GM19463 (cell line): ENCODE measurements at regions not wholly inside any gene's neighbourhood (a gene's known extent, or its start where the extent isn't known, plus 50 kb on each side); places are given as distances from the start of the nearest gene placed in this dataset.

ENCODE experiments used
- ATAC-seq: cut with Tn5 transposase; IDR thresholded peaks from one replicate; pipeline ENCODE4 v1.9.1; 2021; ENCODE audit warnings: mild to moderate bottlenecking, moderate library complexity; ENCODE audit not compliant: unreplicated experiment

DNA sequence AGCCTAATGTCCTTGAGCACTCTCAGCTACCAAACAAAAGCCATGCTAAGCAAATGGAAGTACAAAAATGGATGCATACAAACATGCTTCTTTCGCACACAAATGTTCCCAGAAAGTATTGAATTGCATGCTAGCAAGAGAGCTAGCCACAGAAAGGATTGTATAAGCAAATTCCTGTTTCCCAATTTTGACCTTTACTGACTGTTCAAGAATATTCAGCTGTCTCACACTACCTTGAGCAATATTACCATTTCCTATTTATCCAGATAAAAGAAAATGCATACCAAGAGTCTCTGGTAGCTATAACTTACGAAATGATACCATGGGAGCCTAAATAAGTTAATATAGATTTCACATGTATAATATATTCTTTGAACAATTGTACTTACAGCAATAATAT is 264.6 kb downstream of the TMEM167A start:
- no peak for ATAC-seq

DNA sequence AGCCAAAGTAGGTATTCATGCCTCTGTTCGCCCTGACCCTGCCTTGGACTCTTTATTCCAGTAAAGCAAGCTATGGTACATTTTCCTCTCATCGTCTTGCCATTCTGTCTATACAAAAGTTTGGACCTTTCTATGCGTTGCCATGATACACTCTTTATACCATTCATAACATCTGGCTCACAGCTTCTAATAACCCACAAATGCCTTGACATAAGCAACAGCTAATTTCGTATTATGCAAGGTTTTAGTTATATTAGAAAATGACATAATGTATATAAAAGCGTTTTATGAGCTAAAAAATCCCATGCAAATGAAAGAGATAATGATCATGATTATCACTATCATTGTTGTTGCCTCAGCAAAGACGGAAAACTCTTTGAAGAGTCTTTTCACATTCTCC is 265.7 kb downstream of the TMEM167A start:
- ATAC-seq: no peak

DNA sequence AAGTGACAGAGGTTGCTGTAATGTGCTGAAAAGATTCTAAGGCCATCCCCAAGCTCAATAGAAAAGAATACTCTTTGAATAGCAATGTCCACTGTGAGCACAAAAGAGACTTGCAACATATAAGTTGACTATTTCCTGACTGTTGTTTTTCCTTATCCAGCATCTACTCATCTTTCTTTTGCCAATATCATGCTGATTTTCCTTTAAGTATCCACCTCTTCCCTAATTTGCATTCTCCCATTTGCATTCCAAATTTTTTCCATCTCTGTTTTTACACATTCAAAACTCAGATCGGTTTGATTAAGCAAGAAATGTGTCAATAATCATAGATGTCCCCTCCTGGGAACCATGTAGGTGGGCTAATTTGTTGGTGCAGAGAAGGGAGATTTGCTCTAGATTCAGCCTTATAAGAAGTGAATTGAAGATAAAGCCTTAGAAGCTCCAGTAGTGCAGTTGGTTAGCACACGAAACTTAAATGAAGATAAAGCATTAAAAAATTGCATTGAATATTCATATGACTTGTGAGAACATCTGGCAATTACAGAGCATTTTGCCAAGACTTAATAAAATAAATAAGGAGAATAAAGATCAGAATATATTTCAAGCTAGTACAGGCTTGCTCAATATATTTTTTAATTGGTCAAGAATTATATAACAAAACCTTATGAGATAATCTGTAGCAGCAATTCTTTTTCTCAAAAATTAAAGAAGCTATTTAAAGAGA is 267.6 kb downstream of the TMEM167A start:
- ATAC-seq: no peak

DNA sequence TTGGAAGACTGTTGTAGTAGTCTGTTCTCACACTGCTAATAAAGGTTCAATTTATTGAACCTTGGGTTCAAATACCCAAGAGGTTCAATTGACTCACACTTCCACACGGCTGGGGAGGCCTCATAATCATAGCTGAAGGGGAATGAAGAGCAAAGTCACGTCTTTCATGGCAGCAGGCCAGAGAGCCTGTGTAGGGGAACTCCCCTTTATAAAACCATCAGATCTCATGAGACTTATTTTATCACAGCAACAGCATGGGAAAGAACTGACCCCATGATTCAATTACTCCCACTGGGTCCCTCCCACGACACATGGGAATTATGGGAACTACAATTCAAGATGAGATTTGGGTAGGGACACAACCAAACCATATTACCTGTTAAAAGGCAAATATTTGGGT is 268.2 kb downstream of the TMEM167A start:
- ATAC-seq: no peak

DNA sequence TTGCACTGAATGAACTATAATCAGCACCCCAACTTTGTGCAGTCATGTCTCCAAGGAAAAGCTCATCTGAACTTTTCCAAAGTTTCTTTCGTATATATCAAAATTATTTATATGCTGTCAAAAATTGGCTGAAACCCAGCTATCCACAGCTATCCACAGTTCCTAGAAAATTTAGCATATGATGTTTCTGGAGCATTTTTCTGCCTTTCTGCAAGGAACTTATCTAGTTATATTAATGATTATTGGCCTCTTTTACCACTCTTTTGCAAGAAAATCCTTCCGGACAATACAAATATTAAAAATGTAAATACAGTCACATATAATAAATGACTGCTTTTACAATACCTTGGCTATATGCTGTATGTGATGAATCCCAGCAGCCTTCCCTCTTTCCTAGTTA is 270.2 kb downstream of the TMEM167A start:
- ATAC-seq: no peak

DNA sequence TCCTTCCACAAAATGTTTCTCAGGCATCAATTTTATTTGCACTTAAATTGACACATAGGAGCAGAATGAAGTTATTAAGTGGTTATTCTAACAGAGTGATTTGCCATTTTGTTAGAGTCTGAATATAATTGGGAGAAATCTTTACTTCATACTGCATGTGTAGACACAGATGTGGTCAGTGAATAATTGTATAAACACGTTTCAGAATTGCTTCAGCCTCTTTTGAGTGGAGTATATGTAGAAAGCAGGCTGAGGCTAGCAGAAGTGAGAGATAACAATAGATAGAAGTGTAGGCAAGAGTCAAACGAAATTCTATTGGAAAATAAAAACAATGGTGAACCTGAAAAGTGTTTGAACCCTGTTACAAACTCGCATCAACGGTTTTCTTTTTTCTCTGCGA is 270.7 kb downstream of the TMEM167A start:
- ATAC-seq: no peak

DNA sequence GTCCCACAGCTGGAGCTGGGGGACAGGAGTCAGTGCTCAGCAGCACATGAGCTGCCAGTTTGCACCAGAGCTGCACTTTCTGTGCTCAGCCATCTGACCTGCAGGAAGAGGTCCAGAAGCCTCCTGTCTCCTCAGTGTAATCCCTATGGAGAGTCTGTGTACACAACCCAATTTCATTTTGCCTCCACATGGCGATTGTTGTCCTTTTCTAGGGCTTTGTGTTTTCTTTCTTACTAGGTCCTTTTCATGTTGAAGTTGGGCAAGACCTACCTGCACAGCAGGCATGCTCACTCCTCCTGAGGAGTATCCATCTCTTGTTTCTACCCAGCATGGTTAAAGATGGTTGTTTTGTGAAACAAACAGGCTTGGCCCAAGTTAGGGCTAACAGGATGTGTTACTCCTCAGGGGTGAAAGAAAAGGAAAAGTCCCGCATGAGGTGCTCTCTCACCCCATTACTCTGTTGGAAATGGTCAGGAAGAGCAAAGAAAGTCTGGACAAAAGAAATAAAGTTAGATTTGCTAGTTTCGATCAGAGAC is 273.0 kb downstream of the TMEM167A start:
- ATAC-seq: no peak

DNA sequence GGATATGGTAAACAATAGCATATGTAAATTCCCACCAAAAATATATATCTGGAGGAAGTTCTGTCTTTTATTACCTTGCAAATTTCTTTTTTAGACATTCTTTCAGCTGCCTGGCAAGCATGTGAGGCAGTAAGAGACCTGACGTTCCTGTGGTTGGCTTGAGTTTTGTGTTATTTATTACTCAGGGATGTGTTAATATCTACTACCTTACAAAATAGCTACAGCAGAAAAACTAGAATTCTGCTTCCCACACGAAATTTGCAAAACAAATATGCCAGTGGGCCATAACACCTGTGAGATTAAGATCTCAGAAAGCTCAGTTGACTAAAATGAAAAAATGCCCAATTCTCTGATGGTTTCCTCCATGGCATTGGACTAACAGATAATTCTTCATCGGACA is 274.2 kb downstream of the TMEM167A start:
- ATAC-seq: peak; percentile 52

DNA sequence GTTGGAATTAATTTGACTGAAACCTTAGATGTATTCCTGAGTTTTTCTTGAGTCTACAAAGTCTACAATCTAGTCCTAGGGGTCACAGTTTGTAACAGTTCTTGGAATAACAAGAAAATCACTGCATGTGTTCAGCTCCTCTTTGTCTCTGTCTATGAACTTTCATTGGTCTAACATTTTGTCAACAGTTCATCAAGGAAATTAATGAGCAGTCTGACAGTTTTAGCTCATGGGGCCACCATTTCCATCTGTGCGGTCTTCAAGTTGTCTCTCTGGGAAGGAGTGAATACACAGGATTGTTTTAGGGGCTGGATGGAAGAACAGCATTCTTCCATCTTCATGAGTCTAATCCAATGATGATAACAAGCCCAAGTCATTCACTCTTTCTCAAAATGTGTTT is 276.4 kb downstream of the TMEM167A start:
- ATAC-seq: no peak

DNA sequence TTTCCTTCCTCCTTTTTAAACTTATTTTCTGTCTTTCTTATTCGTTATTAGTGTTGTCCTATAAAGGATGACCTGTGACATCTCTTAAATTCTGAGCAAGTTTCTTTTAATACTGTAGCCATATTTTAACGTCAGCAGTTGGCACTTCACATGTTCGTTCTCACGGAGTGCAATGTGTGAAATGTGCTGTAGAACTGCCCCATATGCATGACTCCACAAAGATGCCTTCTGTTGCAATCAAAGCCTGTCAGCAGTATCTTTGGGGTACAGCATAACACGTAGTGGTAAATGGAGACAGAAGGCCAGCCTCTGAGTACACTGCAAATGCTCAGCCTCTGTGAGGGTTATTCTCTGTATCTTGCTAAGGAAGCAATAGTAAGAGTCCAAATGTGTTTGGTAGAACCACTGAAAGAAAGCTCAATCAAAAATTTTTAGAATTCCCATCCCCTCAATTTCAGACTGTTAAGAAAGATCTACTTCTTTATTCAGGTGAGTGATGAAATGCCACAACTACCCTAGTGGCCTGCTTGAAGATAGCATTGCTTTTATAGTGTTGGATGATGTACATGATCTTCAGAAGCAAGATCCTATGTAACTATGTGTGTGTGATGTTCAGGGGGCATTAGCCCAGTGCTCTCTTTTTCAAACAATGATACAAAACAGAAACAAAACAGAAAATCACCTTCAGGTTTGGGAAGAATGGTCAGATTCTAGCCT is 277.7 kb downstream of the TMEM167A start:
- ATAC-seq: no peak

DNA sequence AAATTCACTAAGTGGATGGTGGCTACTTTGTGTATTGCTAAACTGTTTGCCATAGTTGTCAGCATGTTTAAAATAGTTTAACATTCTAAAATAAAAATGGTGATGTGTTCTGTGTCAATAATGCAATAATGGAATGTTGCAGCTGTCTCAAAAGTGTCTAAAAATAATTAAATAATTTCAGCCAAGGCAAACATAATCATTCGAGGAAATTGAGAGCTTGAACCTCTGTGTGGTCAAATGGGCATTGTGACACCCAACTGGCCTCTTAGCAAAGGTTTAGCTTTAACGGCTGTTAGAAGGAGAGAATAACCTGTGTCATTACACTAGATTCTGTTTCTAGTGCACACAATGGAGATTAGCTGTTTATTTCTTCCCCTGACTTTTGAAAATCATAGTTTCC is 278.5 kb downstream of the TMEM167A start:
- ATAC-seq: no peak

DNA sequence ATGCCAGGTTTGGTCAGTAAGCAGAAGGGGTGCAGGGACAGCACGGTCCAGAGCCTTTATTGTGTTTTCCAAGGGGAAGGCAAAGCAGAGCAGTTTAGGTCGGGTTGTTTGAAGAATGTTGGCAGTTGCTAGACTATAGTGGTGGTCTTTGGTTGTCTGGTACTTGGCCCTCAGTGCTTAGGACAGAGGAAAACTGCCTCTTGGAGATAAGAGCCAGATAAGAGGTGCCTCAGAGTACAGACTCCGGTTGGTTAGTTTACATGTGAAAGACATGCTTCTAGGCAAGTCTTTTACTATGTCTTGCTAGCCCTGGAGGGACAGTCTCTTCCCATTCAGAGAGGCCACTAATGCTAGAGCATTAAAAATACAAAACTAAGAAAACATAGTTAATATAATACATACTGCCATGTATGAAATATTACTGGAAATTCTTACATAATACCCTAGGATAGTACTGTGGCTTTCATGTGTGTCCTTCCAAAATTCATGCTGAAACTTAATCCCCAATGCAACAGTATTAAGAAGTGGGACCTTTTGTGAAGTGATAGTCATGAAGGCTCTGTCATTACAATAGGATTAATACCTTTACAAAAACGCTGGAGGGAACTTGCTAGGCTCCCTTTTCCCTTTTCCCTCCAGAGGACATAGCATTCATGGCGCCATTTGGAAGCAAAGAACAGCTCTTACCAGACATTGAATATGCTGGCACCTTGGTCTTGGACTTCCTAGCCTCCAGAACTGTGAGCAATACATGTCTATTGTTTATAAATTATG is 280.4 kb downstream of the TMEM167A start:
- no peak for ATAC-seq

DNA sequence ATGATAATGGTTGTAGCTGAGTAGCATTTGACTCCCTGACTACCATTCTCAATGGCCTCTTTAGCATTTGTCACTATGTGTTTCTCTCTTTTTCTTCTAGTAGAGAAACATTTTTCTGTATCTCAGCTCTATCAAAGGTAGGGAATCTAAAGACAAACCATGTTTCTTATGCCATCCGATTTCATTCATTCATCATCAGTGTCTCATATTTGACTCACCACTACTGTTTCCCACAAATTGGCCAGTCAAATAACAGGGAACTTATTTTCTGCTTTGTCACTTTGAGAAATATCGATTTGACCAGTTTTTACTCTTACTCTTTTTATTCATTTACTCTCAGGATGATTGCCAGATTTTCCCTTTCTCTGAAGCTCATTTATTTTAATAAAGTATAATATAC is 282.3 kb downstream of the TMEM167A start:
- no peak for ATAC-seq

DNA sequence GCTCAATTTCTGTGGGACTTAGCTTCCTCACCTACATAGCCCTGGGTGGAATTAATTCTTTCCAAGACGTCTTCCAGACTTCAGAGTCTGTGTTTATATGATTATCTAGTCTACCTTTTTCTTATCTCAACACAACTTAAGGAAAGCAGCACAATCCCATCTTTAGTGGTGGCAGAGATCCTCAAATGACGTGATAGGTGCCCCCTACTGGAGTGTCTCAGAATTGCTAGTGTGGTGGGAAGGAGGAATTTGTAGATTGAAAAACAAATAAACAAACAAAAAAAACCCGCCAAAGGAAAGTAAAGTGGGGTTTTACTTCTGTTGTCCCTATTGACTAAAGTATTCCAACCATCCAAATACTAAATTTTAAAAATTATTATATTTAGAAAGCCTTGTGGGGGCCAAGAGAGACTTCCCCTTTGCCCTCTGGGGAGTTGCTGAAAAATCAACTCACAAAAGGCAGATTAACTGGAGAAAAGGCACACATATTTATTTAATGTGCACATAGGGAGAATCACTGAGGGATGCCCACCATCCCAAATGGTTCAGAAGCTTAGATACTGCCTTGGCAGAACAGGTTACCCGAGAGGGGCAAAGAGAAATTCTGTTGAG is 283.3 kb downstream of the TMEM167A start:
- no peak for ATAC-seq

DNA sequence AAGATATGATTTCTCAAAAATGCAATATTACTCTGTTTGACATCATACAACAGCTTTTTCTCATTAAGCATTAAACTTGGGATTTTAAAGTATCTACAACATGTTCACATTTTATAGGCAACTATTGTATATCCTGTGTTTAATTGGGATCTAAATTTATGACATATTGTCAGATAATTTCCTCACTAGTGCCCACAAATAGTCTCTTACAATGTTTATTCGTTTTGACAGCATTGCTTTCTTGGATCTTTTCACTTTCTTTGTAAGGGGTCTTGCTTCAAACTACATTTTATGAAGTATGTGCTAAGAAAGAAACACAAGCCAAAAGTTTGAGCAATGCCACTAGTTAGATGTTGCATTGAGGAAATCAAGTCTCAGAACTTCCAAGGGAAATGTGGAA is 285.1 kb downstream of the TMEM167A start:
- no peak for ATAC-seq

DNA sequence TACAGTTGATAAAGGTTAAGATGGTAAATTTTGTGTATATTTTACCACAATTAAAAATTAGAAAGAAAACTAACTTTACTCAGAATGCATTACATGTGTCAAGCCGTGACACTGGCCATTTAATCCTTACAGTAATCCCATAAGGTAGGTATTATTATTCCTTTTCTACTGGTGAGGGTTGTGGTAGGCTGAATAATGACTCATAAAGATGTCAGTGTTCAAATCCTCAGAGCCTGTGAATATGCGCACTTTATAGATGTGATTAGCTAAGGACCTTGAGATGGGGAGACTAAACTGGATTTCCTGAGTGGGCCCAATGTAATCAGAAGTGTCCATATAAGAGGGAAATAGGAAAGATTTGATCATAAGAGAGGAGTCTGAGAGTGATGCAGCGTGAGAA is 288.1 kb downstream of the TMEM167A start:
- ATAC-seq: no peak

DNA sequence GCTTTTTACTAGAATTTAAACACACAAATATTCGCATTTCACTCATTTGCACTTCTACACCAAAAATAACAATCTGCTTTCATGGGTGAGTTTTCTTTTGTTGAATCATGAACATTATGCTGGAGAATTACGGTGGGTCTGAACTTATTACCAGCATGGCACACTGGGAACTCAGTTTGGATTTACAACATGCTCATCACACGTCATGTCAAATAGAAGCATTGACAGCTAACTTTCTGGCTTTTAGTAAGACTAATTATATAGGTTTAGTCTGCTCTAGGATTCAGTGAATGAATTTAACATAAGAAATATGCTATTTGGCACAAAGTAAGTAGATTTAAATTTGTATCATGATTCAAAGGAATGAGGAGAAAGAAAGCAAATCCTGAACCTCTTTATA is 290.4 kb downstream of the TMEM167A start:
- ATAC-seq: no peak

DNA sequence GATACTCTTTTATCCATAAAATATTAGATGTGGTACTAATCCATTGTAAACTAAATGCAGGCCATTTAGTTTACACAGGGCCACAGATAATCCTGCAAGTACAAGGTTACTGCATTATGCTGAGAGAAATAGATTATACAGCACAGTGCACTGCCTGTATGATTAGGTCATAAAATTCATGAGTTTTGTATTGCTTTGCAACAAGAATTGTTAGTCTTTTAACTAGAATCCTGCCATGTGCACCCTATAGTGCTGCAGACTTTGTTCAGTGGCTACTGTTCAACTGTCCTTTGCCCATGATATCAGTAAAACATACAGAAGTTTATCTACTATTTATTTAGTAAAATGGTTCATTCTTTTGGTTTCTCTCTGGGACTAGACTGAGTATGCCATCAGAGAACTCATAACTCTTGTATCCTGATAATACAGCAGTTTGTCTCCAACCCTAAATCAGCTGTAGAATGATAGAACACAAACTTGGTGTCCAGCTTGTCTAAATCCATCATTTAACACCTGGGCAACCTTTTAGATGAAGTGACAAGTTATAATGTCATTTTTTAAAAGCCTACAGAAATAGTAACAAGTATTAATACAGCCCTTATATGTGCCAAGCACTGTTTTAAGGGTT is 291.2 kb downstream of the TMEM167A start:
- no peak for ATAC-seq

DNA sequence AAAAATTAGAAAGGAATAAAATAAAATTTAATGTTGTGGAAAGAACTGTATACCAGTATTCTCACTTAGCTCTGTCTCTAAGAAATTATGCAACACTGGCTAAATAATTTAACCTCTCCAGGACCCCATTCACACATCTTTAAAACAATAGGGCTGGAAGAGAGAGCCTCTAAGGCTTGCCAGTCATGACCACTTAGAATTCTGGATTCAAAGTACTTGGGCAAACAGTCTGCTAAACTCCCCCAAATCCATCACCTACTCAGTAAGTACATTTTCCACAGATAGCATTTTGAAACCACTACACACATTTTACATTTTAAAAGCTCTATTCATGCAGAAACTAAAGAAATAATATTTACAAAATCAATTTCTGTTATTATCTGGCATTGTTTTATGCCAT is 291.7 kb downstream of the TMEM167A start:
- no peak for ATAC-seq

DNA sequence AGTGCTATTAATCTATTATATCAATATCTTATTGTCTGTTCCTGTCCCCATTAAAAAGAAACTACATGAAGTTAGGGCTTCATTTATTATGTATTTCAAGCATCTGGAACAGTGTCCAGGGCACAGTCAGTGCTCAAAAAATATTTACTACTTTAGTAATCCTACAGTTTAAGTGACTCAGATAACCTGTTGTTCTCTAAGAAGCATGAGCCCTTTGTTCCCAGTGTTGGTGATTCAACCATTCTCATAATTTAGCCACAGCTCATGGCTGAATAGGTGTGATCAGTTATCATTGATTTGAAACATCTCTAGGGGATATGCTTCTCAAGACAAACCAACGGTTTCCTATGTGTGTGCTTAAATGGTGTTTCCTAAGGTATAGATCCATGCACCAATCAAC is 292.7 kb downstream of the TMEM167A start:
- ATAC-seq: no peak

DNA sequence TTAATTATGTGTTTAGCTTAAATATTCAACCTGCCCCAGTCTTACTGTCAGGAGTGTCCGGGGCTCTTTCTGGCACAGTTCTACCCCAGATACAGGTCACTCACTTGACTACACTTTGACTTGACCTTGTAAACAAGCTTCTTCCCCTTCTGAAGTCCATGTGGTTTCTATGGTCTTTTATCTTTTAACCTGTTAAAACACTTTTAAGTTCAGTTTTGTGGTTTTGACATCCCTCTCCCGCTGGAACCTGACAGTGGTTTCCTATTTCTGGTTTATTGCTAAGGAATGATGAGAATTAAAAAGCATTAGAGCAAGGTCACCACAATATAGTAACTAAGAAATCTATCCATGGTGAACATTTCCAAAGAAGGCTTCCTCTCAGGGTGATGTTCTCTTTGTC is 300.1 kb downstream of the TMEM167A start:
- no peak for ATAC-seq
